NB4 (cell line): ENCODE measurements at regions not wholly inside any gene's neighbourhood (a gene's known extent, or its start where the extent isn't known, plus 50 kb on each side); places are given as distances from the start of the nearest gene placed in this dataset.
A peak's percentile ranks its signal among the peaks of the same experiment; 100 is the strongest.
"Not testable (repeated sequence)": the region's sequence is repeated elsewhere in the genome, so short reads cannot be mapped to it uniquely, and the experiment has no call there.

ENCODE experiments used
- DNase-seq: peaks from one replicate; pipeline ENCODE4 v3.0.0; 2010; ENCODE audit warnings: low read depth
- H3K4me3 ChIP-seq: one replicate; pipeline ENCODE4 v1.5.1; 2011; ENCODE audit warnings: mild to moderate bottlenecking, low read depth, low read length, moderate library complexity
- MAX ChIP-seq: IDR thresholded peaks from 2 replicates; pipeline ENCODE4 v1.6.1; 2011; ENCODE audit warnings: low read depth, low read length
- MYC ChIP-seq: IDR thresholded peaks from 2 replicates; pipeline ENCODE4 v1.6.1; 2011; ENCODE audit warnings: low read depth, low read length
- POLR2A ChIP-seq: IDR thresholded peaks from 2 replicates; pipeline ENCODE4 v1.6.1; 2011; ENCODE audit warnings: mild to moderate bottlenecking; ENCODE audit not compliant: insufficient read length; ENCODE audit errors: extremely low read depth
- TF ChIP-seq, protein P1 (sequence below): IDR thresholded peaks from one replicate; pipeline ENCODE4 v1.5.1; 2012; ENCODE audit warnings: low read depth, low read length

GRCh38 chr6:6873778-6874177 is 234.0 kb upstream of the RREB1 start:
- TF ChIP-seq MYC (no peak), MAX (no peak), POLR2A (no peak)
- TF ChIP-seq, protein P1, sequence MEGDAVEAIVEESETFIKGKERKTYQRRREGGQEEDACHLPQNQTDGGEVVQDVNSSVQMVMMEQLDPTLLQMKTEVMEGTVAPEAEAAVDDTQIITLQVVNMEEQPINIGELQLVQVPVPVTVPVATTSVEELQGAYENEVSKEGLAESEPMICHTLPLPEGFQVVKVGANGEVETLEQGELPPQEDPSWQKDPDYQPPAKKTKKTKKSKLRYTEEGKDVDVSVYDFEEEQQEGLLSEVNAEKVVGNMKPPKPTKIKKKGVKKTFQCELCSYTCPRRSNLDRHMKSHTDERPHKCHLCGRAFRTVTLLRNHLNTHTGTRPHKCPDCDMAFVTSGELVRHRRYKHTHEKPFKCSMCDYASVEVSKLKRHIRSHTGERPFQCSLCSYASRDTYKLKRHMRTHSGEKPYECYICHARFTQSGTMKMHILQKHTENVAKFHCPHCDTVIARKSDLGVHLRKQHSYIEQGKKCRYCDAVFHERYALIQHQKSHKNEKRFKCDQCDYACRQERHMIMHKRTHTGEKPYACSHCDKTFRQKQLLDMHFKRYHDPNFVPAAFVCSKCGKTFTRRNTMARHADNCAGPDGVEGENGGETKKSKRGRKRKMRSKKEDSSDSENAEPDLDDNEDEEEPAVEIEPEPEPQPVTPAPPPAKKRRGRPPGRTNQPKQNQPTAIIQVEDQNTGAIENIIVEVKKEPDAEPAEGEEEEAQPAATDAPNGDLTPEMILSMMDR: no peak
- no peak overlapping the region for H3K4me3 ChIP-seq
- DNase-seq: peak; percentile 41

- H3K4me3 ChIP-seq: no peak overlapping the region
- peak; percentile 93 for DNase-seq
- TF ChIP-seq, protein P1: no peak
- no peak for TF ChIP-seq MYC
Measured at GRCh38 chr6:6875818-6876470, 231.8 kb upstream of the RREB1 start.

DNA sequence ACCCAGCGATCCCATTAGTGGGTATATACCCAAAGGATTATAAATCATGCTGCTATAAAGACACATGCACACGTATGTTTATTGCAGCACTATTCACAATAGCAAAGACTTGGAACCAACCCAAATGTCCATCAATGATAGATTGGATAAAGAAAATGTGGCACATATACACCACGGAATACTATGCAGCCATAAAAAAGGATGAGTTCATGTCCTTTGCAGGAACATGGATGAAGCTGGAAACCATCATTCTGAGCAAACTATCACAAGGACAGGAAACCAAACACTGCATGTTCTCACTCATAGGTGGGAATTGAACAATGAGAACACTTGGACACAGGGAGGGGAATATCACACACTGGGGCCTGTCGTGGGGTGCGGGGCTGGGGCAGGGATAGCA is 230.0 kb upstream of the RREB1 start:
- not testable (repeated sequence) for H3K4me3 ChIP-seq, DNase-seq

DNA sequence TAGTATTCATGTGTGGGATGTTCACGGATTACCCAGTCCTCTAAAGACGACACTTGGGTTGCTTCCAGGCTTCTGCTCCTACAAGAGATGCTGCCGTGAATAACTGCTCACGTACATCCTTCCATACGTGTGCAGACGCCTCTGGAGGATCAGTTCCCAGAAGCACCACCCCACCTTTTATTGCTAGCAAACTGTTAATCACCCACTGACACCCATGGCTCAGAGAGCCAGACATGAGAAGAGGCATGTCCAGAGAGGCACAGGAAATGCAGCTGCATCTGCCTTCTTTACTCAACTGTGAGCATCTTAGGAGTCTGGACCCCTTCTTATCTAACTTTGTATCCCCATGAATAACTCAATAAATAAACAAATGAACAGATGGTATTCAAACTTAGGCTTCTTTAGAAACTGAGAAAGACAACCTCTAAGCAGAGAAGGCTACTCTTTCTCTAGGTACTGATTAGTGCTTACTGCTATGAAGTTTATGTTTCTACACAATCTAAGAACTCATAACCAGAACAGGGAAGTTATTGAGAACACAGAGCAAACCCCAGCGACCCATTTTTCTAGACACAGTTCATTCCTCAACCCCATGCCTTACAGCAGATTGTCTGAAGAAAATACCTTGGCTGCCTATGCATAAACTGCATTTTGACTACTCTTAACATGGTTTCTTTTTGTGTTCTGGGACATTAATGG is 228.7 kb upstream of the RREB1 start:
- DNase-seq: peak; percentile 62
- no peak overlapping the region for H3K4me3 ChIP-seq
- TF ChIP-seq POLR2A (no peak), MYC (no peak), MAX (no peak)
- TF ChIP-seq, protein P1: no peak

DNA sequence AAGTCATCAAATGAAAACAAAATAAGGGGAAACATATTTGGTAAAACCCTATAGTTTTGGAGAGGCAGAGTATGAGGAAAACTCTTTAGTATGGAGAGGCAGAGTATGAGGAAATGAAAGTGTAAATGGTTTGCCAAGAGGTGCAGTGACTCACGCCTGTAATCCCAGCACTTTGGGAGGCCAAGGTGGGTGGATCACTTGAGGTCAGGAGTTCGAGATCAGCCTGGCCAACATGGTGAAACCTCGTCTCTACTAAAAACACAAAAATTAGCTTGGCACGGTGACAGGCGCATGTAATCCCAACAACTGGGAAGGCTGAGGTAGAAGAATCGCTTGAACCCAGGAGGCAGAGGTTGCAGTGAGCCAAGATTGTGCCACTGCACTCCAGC is 228.2 kb upstream of the RREB1 start:
- peak; percentile 73 for DNase-seq
- not testable (repeated sequence) for H3K4me3 ChIP-seq

GRCh38 chr6:6880745-6881437 is 226.9 kb upstream of the RREB1 start:
- peak; percentile 65 for DNase-seq
- H3K4me3 ChIP-seq: no peak overlapping the region

GRCh38 chr6:6881438-6882225 is 226.1 kb upstream of the RREB1 start:
- H3K4me3 ChIP-seq: no peak overlapping the region
- DNase-seq: peak; percentile 70
- TF ChIP-seq, protein P1: no peak
- TF ChIP-seq MAX (no peak), POLR2A (no peak), MYC (no peak)

More at GRCh38 chr6:6880745-6881437, 226.9 kb upstream of the RREB1 start:
- TF ChIP-seq POLR2A: no peak
- TF ChIP-seq MYC: peak; percentile 52; the same call in 1 of the 2 replicates
